ENCODE measurements at regions not wholly inside any gene's neighbourhood (a gene's known extent, or its start where the extent isn't known, plus 50 kb on each side); places are given as distances from the start of the nearest gene placed in this dataset.

DNA sequence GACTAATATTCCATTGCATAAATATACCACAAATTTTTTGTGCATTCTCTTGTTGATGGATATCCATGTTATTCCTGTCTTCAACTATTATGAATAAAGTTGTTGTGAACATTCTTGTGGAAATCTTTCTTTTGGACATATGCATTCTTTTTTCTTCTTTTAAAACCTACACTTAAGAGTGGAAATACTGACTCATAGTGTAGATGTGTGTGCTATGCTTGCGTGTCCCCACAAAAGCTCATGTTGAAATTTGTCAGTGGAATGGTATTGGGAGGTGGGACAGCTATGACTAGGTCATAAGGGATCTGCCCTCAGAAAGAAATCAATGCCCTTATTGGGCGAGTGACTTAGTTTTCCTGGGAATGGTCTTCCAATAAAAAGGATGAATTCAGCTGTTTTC lies 203.6 kb upstream of the PRSS58 start:
- Histone ChIP-seq H4K20me1 (replicated peaks; ENCODE audit: insufficient read depth) (no peaks in the 10 kb centered on the region), H3K27ac (ENCODE audit: low read depth) (no peak overlapping the region), H3K79me2 (replicated peaks; ENCODE audit: insufficient read depth) (no peaks in the 10 kb centered on the region), H3K27me3 (ENCODE audit: insufficient read depth) (no peaks in the 10 kb centered on the region), H2AFZ (no peak overlapping the region), H3K4me2 (no peak overlapping the region), H3K9me2 (ENCODE audit: insufficient read depth) (no peaks in the 10 kb centered on the region), H3K4me1 (ENCODE audit: insufficient read depth) (no peaks in the 10 kb centered on the region), H3F3A (replicated peaks; ENCODE audit: low read depth) (no peaks in the 10 kb centered on the region), H3K4me3 (no peak overlapping the region), H3K36me3 (ENCODE audit: insufficient read depth) (no peaks in the 10 kb centered on the region)
- no peak for TF ChIP-seq JUNB (IDR thresholded peaks at IDR 0.05; ENCODE audit: unreplicated experiment)
- no peak for TF ChIP-seq ZNF114 (CRISPR knock-in tag; IDR thresholded peaks at IDR 0.05)
- no peak for TF ChIP-seq POLR2AphosphoS5 (IDR thresholded peaks at IDR 0.05; ENCODE audit: low read depth)
- TF ChIP-seq EZH2 (IDR thresholded peaks at IDR 0.05; ENCODE audit: low read depth, unreplicated experiment), result no peak
- TF ChIP-seq CTCF (conservative IDR thresholded peaks at IDR 0.05; ENCODE audit: low read depth in 2 of 2), result no peak
- TF ChIP-seq CREB1 (CRISPR knock-in tag; IDR thresholded peaks at IDR 0.05; ENCODE audit: low read depth), result no peak
- TF ChIP-seq, protein P1, sequence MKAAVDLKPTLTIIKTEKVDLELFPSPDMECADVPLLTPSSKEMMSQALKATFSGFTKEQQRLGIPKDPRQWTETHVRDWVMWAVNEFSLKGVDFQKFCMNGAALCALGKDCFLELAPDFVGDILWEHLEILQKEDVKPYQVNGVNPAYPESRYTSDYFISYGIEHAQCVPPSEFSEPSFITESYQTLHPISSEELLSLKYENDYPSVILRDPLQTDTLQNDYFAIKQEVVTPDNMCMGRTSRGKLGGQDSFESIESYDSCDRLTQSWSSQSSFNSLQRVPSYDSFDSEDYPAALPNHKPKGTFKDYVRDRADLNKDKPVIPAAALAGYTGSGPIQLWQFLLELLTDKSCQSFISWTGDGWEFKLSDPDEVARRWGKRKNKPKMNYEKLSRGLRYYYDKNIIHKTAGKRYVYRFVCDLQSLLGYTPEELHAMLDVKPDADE (IDR thresholded peaks at IDR 0.05), result no peak
- TF ChIP-seq REST (IDR thresholded peaks at IDR 0.05; ENCODE audit: unreplicated experiment), result no peak
- TF ChIP-seq, protein P2, sequence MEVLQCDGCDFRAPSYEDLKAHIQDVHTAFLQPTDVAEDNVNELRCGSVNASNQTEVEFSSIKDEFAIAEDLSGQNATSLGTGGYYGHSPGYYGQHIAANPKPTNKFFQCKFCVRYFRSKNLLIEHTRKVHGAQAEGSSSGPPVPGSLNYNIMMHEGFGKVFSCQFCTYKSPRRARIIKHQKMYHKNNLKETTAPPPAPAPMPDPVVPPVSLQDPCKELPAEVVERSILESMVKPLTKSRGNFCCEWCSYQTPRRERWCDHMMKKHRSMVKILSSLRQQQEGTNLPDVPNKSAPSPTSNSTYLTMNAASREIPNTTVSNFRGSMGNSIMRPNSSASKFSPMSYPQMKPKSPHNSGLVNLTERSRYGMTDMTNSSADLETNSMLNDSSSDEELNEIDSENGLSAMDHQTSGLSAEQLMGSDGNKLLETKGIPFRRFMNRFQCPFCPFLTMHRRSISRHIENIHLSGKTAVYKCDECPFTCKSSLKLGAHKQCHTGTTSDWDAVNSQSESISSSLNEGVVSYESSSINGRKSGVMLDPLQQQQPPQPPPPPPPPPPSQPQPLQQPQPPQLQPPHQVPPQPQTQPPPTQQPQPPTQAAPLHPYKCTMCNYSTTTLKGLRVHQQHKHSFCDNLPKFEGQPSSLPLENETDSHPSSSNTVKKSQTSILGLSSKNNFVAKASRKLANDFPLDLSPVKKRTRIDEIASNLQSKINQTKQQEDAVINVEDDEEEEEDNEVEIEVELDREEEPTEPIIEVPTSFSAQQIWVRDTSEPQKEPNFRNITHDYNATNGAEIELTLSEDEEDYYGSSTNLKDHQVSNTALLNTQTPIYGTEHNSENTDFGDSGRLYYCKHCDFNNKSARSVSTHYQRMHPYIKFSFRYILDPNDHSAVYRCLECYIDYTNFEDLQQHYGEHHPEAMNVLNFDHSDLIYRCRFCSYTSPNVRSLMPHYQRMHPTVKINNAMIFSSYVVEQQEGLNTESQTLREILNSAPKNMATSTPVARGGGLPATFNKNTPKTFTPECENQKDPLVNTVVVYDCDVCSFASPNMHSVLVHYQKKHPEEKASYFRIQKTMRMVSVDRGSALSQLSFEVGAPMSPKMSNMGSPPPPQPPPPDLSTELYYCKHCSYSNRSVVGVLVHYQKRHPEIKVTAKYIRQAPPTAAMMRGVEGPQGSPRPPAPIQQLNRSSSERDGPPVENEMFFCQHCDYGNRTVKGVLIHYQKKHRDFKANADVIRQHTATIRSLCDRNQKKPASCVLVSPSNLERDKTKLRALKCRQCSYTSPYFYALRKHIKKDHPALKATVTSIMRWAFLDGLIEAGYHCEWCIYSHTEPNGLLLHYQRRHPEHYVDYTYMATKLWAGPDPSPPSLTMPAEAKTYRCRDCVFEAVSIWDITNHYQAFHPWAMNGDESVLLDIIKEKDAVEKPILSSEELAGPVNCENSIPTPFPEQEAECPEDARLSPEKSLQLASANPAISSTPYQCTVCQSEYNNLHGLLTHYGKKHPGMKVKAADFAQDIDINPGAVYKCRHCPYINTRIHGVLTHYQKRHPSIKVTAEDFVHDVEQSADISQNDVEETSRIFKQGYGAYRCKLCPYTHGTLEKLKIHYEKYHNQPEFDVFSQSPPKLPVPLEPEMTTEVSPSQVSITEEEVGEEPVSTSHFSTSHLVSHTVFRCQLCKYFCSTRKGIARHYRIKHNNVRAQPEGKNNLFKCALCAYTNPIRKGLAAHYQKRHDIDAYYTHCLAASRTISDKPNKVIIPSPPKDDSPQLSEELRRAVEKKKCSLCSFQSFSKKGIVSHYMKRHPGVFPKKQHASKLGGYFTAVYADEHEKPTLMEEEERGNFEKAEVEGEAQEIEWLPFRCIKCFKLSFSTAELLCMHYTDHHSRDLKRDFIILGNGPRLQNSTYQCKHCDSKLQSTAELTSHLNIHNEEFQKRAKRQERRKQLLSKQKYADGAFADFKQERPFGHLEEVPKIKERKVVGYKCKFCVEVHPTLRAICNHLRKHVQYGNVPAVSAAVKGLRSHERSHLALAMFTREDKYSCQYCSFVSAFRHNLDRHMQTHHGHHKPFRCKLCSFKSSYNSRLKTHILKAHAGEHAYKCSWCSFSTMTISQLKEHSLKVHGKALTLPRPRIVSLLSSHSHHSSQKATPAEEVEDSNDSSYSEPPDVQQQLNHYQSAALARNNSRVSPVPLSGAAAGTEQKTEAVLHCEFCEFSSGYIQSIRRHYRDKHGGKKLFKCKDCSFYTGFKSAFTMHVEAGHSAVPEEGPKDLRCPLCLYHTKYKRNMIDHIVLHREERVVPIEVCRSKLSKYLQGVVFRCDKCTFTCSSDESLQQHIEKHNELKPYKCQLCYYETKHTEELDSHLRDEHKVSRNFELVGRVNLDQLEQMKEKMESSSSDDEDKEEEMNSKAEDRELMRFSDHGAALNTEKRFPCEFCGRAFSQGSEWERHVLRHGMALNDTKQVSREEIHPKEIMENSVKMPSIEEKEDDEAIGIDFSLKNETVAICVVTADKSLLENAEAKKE (CRISPR knock-in tag; IDR thresholded peaks at IDR 0.05), result no peak
- Mint-ChIP-seq H3K9me3 (no peaks in the 10 kb centered on the region), H3K4me1 (peaks cover 8% of the 10 kb centered on the region; the same call in 2 of the 3 replicates), H3K27me3 (ENCODE audit: insufficient read depth, low read depth, poor library complexity) (no peaks in the 10 kb centered on the region), H3K4me3 (no peak overlapping the region), H3K27ac (no peak overlapping the region), H3K36me3 (ENCODE audit: low read depth) (no peaks in the 10 kb centered on the region)
- DNase-seq (ENCODE audit: low spot score) (no peak), ATAC-seq (no peak)

Measured in GM23338 (cell line).